ENCODE measurements at regions not wholly inside any gene's neighbourhood (a gene's known extent, or its start where the extent isn't known, plus 50 kb on each side); places are given as distances from the start of the nearest gene placed in this dataset.

GRCh38 chr11:115903179-115903578 is 399.0 kb upstream of the CADM1 start:
- Mint-ChIP-seq H3K27ac (no peak overlapping the region), H3K4me1 (no peaks in the 10 kb centered on the region), H3K36me3 (no peaks in the 10 kb centered on the region), H3K9me3 (no peaks in the 10 kb centered on the region), H3K27me3 (peaks cover 4% of the 10 kb centered on the region), H3K4me3 (no peak overlapping the region)

GRCh38 chr11:115901069-115901468 is 396.9 kb upstream of the CADM1 start:
- Mint-ChIP-seq H3K36me3 (no peaks in the 10 kb centered on the region), H3K4me1 (no peaks in the 10 kb centered on the region), H3K27ac (no peak overlapping the region), H3K9me3 (no peaks in the 10 kb centered on the region), H3K27me3 (no peaks in the 10 kb centered on the region), H3K4me3 (no peak overlapping the region)

- Mint-ChIP-seq H3K27ac (no peak overlapping the region), H3K36me3 (no peaks in the 10 kb centered on the region), H3K9me3 (no peaks in the 10 kb centered on the region), H3K4me3 (no peak overlapping the region), H3K4me1 (no peaks in the 10 kb centered on the region), H3K27me3 (no peaks in the 10 kb centered on the region)
Measured at GRCh38 chr11:115900111-115900510, 395.9 kb upstream of the CADM1 start.

GRCh38 chr11:115897707-115898106 is 393.5 kb upstream of the CADM1 start:
- Mint-ChIP-seq H3K4me1 (no peaks in the 10 kb centered on the region), H3K36me3 (no peaks in the 10 kb centered on the region), H3K27me3 (no peaks in the 10 kb centered on the region), H3K27ac (no peak overlapping the region), H3K9me3 (no peaks in the 10 kb centered on the region), H3K4me3 (no peak overlapping the region)

GRCh38 chr11:115896084-115896483 is 391.9 kb upstream of the CADM1 start:
- no peaks in the 10 kb centered on the region for H3K36me3 Mint-ChIP-seq
- H3K4me1 Mint-ChIP-seq = no peaks in the 10 kb centered on the region
- no peak overlapping the region for H3K4me3 Mint-ChIP-seq
- H3K27me3 Mint-ChIP-seq = no peaks in the 10 kb centered on the region
- H3K9me3 Mint-ChIP-seq = no peaks in the 10 kb centered on the region
- H3K27ac Mint-ChIP-seq = no peak overlapping the region

- no peaks in the 10 kb centered on the region for H3K36me3 Mint-ChIP-seq
- H3K4me3 Mint-ChIP-seq = no peak overlapping the region
- no peak overlapping the region for H3K27ac Mint-ChIP-seq
- peaks cover 0 to 2% (median 2%) of the 10 kb centered on the region in 3 donors for H3K9me3 Mint-ChIP-seq
- no peaks in the 10 kb centered on the region for H3K27me3 Mint-ChIP-seq
- no peaks in the 10 kb centered on the region for H3K4me1 Mint-ChIP-seq
Measured at GRCh38 chr11:115895594-115895993, 391.4 kb upstream of the CADM1 start.

- H3K27ac Mint-ChIP-seq = no peak overlapping the region
- peaks cover 0 to 2% (median 2%) of the 10 kb centered on the region in 3 donors for H3K9me3 Mint-ChIP-seq
- H3K27me3 Mint-ChIP-seq = no peaks in the 10 kb centered on the region
- no peaks in the 10 kb centered on the region for H3K36me3 Mint-ChIP-seq
- no peak overlapping the region for H3K4me3 Mint-ChIP-seq
- no peaks in the 10 kb centered on the region for H3K4me1 Mint-ChIP-seq
Measured at GRCh38 chr11:115894176-115894575, 390.0 kb upstream of the CADM1 start.

- H3K4me1 Mint-ChIP-seq = no peaks in the 10 kb centered on the region
- H3K27me3 Mint-ChIP-seq = peaks cover under 1% of the 10 kb centered on the region
- H3K36me3 Mint-ChIP-seq = no peaks in the 10 kb centered on the region
- peaks cover 0 to 2% (median 2%) of the 10 kb centered on the region in 3 donors for H3K9me3 Mint-ChIP-seq
- H3K4me3 Mint-ChIP-seq = no peak overlapping the region
- H3K27ac Mint-ChIP-seq = no peak overlapping the region
Measured at GRCh38 chr11:115893461-115894099, 389.4 kb upstream of the CADM1 start.

GRCh38 chr11:115892016-115892415 is 387.8 kb upstream of the CADM1 start:
- no peak overlapping the region for H3K27ac Mint-ChIP-seq
- H3K27me3 Mint-ChIP-seq = peaks cover 6% of the 10 kb centered on the region
- H3K4me3 Mint-ChIP-seq = no peak overlapping the region
- no peaks in the 10 kb centered on the region for H3K36me3 Mint-ChIP-seq
- peaks cover 0 to 2% (median 2%) of the 10 kb centered on the region in 3 donors for H3K9me3 Mint-ChIP-seq
- H3K4me1 Mint-ChIP-seq = peaks cover 0 to 1% (median 0%) of the 10 kb centered on the region in 3 donors

- H3K27me3 Mint-ChIP-seq = peaks cover 6% of the 10 kb centered on the region
- H3K4me1 Mint-ChIP-seq = peaks cover 0 to 1% (median 0%) of the 10 kb centered on the region in 3 donors
- no peak overlapping the region for H3K4me3 Mint-ChIP-seq
- H3K36me3 Mint-ChIP-seq = no peaks in the 10 kb centered on the region
- H3K9me3 Mint-ChIP-seq = peaks cover 0 to 2% (median 2%) of the 10 kb centered on the region in 3 donors
- no peak overlapping the region for H3K27ac Mint-ChIP-seq
Measured at GRCh38 chr11:115891581-115891980, 387.4 kb upstream of the CADM1 start.

- Mint-ChIP-seq H3K36me3 (no peaks in the 10 kb centered on the region), H3K27me3 (peaks cover 6% of the 10 kb centered on the region), H3K4me3 (no peak overlapping the region), H3K27ac (no peak overlapping the region), H3K4me1 (peaks cover 0 to 1% (median 0%) of the 10 kb centered on the region in 3 donors), H3K9me3 (peaks cover 0 to 2% (median 2%) of the 10 kb centered on the region in 3 donors)
Measured at GRCh38 chr11:115890500-115890899, 386.3 kb upstream of the CADM1 start.

- no peak overlapping the region for H3K27ac Mint-ChIP-seq
- no peak overlapping the region for H3K4me3 Mint-ChIP-seq
- peaks cover 0 to 1% (median 0%) of the 10 kb centered on the region in 3 donors for H3K4me1 Mint-ChIP-seq
- no peaks in the 10 kb centered on the region for H3K36me3 Mint-ChIP-seq
- H3K9me3 Mint-ChIP-seq = peaks cover 0 to 2% (median 2%) of the 10 kb centered on the region in 3 donors
- H3K27me3 Mint-ChIP-seq = peaks cover 9% of the 10 kb centered on the region
Measured at GRCh38 chr11:115889712-115890111, 385.5 kb upstream of the CADM1 start.

GRCh38 chr11:115887727-115888126 is 383.5 kb upstream of the CADM1 start:
- H3K27me3 Mint-ChIP-seq = peaks cover 13% of the 10 kb centered on the region
- H3K4me3 Mint-ChIP-seq = no peak overlapping the region
- H3K27ac Mint-ChIP-seq = no peak overlapping the region
- peaks cover 0 to 1% (median 0%) of the 10 kb centered on the region in 3 donors for H3K4me1 Mint-ChIP-seq
- H3K36me3 Mint-ChIP-seq = no peaks in the 10 kb centered on the region
- peaks cover 0 to 6% (median 2%) of the 10 kb centered on the region in 3 donors for H3K9me3 Mint-ChIP-seq

GRCh38 chr11:115887316-115887715 is 383.1 kb upstream of the CADM1 start:
- Mint-ChIP-seq H3K4me1 (peaks cover 0 to 1% (median 0%) of the 10 kb centered on the region in 3 donors), H3K36me3 (no peaks in the 10 kb centered on the region), H3K27ac (no peak overlapping the region), H3K27me3 (peaks cover 13% of the 10 kb centered on the region), H3K9me3 (peaks cover 0 to 6% (median 2%) of the 10 kb centered on the region in 3 donors), H3K4me3 (peak overlapping the region in 1 of 4 donors; percentile 6)

GRCh38 chr11:115886422-115886733 is 382.2 kb upstream of the CADM1 start:
- peaks cover 13% of the 10 kb centered on the region for H3K27me3 Mint-ChIP-seq
- H3K4me1 Mint-ChIP-seq = peaks cover 0 to 1% (median 0%) of the 10 kb centered on the region in 3 donors
- no peak overlapping the region for H3K27ac Mint-ChIP-seq
- H3K36me3 Mint-ChIP-seq = no peaks in the 10 kb centered on the region
- H3K9me3 Mint-ChIP-seq = peaks cover 2 to 7% (median 6%) of the 10 kb centered on the region in 3 donors
- no peak overlapping the region for H3K4me3 Mint-ChIP-seq

Measured in IgD-negative memory B cell (primary cell).